ENCODE measurements at regions not wholly inside any gene's neighbourhood (a gene's known extent, or its start where the extent isn't known, plus 50 kb on each side); places are given as distances from the start of the nearest gene placed in this dataset.
"Not testable (repeated sequence)": the region's sequence is repeated elsewhere in the genome, so short reads cannot be mapped to it uniquely, and the experiment has no call there.

- no peak for DNase-seq (ENCODE audit: low read depth)
Observed at GRCh38 chr1:234958066-234958705, 170.5 kb downstream of the TOMM20 start.

- no peak for DNase-seq (ENCODE audit: low read depth)
Observed at GRCh38 chr1:234957330-234958065, 171.1 kb downstream of the TOMM20 start.

GRCh38 chr1:234956821-234957329 lies 171.8 kb downstream of the TOMM20 start:
- DNase-seq (ENCODE audit: low read depth), result no peak

- no peak for DNase-seq (ENCODE audit: low read depth)
Observed at GRCh38 chr1:234955107-234955731, 173.4 kb downstream of the TOMM20 start.

- no peak for DNase-seq (ENCODE audit: low read depth)
Observed at GRCh38 chr1:234954613-234955012, 174.0 kb downstream of the TOMM20 start.

- no peak for DNase-seq (ENCODE audit: low read depth)
Observed at GRCh38 chr1:234953655-234954405, 174.8 kb downstream of the TOMM20 start.

- no peak for DNase-seq (ENCODE audit: low read depth)
Observed at GRCh38 chr1:234950598-234950997, 178.0 kb downstream of the TOMM20 start.

- not testable (repeated sequence) for DNase-seq (ENCODE audit: low read depth)
Observed at GRCh38 chr1:234949528-234949927, 179.1 kb downstream of the TOMM20 start.

GRCh38 chr1:234944439-234945344 lies 183.9 kb downstream of the TOMM20 start:
- DNase-seq (ENCODE audit: low read depth), result no peak

GRCh38 chr1:234943836-234944402 lies 184.7 kb downstream of the TOMM20 start:
- no peak for DNase-seq (ENCODE audit: low read depth)

GRCh38 chr1:234942879-234943506 lies 185.6 kb downstream of the TOMM20 start:
- DNase-seq (ENCODE audit: low read depth), result no peak

- DNase-seq (ENCODE audit: low read depth), result no peak
Observed at GRCh38 chr1:234942012-234942332, 186.7 kb downstream of the TOMM20 start.

GRCh38 chr1:234941321-234942011 lies 187.2 kb downstream of the TOMM20 start:
- DNase-seq (ENCODE audit: low read depth), result no peak

- DNase-seq (ENCODE audit: low read depth), result no peak
Observed at GRCh38 chr1:234940841-234941240, 187.8 kb downstream of the TOMM20 start.

GRCh38 chr1:234938924-234939323 lies 189.7 kb downstream of the TOMM20 start:
- DNase-seq (ENCODE audit: low read depth), result no peak

GRCh38 chr1:234938135-234938534 lies 190.5 kb downstream of the TOMM20 start:
- no peak for DNase-seq (ENCODE audit: low read depth)

GRCh38 chr1:234936612-234937389 lies 191.8 kb downstream of the TOMM20 start:
- no peak for DNase-seq (ENCODE audit: low read depth)

- DNase-seq (ENCODE audit: low read depth), result no peak
Observed at GRCh38 chr1:234934611-234935033, 194.0 kb downstream of the TOMM20 start.

GRCh38 chr1:234933475-234933874 lies 195.2 kb downstream of the TOMM20 start:
- DNase-seq (ENCODE audit: low read depth), result no peak

Data from stimulated activated CD4-positive, alpha-beta T cell treated with anti-CD3 and anti-CD28 coated beads, Interleukin-2, amount 100 ng/mL, for 4 hours (primary cell).